ENCODE measurements at regions not wholly inside any gene's neighbourhood (a gene's known extent, or its start where the extent isn't known, plus 50 kb on each side); places are given as distances from the start of the nearest gene placed in this dataset.

- TF ChIP-seq CTCF (conservative IDR thresholded peaks at IDR 0.05 in 1 of 2, IDR thresholded peaks at IDR 0.05 in 1 of 2; ENCODE audit: low read depth in 1 of 2, low read length in 2 of 2) (no peak), EZH2 (IDR thresholded peaks at IDR 0.05; ENCODE audit: low read length, missing control alignments) (no peak)
Measured at GRCh38 chr5:3099954-3100353, 348.5 kb upstream of the IRX2 start.
